NCI-H1092 (cell line): ENCODE measurements at regions not wholly inside any gene's neighbourhood (a gene's known extent, or its start where the extent isn't known, plus 50 kb on each side); places are given as distances from the start of the nearest gene placed in this dataset.

ENCODE experiments used
- DNase-seq: peaks from one replicate; lab custom pipeline; 2025; lab: John Stamatoyannopoulos, UW

DNA sequence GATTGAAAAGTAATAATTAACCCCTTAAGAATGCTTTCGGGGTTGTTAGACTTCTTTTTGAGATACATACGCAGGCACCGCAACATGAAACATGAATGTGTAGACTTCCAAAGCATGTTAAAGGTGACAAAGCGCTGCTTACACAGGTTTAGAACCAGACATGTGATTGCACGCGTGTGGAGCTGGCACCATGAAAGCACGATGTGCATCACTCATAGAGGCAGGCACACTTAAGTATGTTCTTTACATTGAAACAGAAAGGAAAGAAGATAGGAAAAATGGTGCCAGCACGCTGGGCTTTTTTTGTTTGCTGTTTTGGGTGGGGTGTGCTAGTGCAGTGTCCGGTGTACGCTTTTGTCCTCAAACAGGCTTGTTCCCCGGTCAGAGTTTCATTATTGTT lies 83.6 kb upstream of the PPARA start:
- DNase-seq = no peak

DNA sequence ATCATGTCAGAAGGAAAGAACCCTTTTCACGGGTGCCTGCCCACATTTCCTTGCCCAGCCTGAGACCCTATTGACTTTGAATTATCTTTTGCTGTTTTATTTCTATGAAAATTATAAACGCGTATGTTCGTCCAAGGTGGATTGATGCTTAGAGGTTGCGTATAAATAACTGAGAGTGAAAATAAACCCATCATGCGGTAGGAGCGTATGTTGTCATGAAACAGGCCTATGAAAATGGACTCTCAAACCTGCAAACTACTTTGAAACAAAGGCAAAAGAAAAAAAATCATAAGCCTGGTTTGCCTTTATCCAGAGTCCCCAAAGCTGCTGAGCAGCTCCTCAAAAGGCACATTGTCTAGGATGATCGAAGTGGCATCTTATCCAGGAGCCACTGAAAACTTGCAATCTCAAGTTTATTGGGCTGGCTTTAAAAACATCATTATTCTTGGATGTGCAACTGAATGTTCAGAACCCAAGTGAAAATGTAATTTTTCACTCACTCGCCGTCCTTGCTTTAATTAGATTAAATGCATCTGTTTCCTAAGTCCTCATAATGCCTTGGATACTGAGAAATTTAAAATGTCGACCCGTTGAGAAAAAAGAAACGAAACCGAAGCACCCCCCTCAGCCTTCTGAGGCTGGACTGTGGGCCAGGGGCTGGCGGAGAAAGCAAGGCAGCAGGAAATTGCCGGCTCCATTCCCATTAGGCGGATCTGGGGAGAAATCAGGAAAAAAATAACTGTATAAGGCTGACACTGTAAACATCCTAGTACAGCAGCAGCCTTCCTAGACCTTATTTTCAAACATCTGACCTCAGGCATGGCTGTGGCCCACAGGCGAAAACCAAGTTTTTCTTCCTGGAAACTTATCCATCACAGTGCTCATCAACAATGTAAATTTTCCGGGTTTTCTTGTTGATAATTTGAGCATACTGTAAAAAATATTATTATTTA lies 82.9 kb upstream of the PPARA start:
- no peak for DNase-seq

DNA sequence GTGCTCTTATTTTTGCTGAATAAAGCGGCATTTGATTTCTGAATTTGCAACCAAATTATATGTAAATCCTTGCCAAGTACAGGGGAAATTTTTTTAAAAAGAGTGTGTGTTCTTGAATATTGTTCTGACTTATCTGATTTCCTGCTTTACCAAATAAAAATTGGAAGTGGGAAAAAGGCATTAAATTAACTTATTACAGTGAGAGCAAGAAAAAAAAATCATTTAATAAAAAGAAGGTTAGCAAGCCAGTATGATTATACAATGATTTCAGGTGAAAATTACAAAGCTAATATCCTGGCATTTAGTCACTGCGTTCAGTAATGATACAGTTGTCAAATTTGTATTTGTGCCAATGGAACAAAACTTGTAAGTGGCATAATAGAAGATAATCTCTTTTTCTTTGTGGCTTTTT lies 82.1 kb upstream of the PPARA start:
- no peak for DNase-seq

DNA sequence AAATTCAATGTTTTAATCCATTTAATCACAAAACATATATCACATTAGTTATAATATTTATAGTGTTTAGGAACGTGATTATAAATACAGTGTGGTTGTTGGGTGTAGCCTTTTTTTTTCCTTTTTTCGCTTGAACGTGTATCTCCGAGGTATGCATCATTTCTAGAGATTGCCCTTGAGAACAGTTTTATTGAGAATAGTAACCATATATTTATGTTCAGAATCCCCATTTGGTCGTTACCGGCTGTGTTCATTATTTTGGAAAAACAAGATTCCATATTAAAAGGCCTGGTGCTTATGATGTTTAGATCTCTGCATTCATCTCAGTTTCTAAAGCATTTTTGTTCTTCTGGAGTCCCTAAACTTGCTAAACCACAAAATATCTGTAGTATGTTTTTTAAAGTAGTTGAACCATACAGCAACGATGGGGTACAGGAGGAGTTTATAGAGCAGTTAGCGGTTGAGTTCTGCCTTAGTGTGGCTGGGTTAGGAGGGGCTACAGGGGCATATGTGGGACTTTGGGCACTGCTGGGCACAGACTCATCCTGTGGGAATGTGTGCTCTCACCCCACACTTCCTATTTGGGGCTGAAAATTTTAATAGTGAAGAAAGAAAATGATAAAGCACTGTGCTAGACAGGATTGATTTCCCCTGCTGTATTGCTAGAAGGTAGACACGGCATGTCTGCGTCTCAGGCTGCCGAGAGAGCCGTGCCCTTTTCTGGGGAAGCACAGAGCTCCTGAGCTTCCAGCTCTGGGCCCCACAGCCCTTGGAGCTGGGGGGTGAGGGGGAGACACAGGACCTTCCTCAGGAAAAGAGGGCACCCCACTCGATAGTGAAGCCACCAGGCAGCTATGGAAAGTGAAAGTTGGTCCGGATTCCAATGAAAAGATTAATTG lies 81.5 kb upstream of the PPARA start:
- no peak for DNase-seq

DNA sequence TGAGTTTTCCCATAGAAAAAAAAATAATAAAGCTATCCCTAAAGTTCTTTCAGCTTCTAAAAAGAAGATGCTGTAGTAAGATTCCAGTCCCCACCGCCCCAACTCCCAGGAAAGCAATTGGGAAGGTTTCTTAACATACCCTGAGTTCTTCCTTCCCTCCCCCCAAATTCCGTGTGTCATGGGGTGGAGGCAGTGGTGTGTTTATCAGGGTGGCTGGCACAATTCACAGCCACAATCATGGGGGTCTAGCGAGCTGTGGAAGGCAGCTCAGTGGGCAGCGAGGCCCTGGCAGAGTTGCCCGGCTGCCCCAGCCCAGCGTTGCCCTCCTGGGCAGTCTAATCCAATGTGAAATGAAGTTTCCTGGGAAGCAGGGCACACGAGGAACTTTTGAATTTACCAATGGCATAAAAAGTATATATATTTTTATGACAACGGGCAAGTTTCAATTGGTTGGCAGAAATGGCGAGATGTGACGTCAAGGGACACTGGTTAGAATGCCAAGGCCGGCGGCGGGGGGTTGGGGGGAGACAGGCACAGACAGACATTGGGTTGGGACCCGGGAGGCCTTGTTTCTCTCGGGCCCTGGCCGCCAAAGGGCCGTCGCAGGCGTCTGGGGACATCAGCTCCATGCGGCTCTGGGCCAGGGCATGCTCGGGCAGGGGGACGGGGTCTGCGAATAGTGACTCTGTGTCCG lies 80.7 kb upstream of the PPARA start:
- DNase-seq = peak; percentile 62

DNA sequence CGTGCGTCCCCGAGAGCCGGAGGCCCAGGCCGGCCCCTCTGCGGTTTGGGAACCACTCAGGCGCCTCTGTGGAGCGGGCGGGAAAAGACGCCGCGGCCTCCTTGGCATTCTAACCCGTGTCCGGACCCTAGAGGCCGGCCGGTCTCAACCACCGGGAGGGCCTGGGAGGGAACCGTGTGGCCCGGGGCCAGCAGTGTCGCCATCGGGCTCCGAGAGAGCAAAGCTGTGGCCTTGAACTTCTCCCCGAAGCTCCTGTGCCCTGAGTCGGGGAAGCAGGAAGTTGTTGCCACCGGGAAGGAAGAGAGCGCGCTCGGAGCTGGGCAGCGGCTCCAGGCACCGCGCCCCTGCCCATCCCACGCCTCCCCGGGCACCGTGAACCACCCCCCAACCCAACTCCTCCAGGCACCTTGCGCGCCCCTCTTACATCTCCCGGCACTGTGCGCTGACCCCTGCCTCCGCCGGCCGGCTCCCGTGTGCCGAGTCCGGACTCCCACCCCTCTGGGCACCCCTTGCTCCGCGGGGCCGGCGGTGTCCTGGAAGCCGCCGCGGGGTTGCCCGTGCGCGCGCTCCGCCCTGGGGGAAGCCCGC lies 80.0 kb upstream of the PPARA start:
- no peak for DNase-seq

DNA sequence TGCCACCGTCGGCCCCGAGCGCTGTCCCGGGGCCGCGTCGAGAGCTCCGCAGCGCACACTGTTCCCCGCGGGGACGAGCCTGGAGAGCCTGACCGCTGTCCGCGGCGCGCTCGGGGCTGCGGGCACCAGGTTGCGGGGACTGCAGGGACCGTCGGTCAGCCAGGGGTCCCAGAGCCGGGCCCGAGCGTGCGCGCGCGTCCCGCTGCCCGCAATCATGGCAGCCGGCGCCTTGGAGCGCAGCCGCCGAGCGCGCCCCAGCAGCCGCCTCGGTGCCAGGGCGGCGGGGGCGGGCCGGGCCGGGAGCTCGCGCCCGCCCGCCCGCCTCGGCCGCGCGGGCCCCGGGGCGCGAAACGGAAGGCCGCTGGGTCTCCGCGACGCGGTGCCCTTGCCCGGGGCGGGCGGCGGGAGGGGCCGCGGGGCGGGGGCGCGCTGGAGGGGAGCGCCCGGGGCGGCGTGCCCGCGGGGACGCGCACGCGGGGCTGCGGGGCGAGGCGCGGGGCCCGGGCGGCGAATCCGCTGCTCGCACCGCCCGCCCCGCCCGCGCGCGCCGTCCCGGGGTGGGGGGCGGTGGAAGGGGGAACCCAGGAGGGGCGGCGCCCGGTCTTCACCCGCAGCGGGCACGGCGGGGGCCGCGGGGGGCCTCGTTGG lies 79.4 kb upstream of the PPARA start:
- no peak for DNase-seq

DNA sequence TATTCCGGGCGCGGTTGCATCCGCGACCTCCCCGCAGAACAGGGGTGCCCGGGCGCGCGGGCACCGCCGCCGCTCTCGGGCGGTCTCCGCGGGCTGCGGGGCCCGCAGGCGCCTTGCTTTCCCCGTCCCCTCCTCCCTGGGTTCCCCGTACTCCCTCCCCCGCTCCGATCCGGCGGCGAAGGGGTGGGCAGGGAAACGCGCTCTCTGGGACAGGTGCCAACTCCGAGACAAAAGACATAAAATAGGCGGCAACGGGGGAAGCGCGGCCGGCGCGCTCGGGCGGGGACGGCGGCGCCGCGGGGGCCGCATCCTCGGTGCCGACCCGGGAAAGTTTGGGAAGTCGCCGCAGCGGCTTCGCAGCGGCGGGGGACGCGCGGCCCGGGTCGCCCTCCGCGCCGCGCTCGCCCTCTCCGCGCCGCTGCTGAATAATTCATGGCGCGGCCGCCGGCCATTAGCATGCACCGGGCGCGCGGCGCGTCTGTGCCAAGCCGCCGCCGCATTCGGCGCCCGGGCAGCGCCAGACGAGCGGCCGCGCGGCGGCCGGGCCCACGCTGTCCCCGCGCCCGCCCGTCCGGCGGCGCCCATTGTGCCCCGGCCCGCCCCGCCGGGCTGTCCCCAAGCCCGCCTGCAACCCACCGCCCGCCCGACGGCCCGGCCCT lies 78.7 kb upstream of the PPARA start:
- DNase-seq = peak; percentile 55

DNA sequence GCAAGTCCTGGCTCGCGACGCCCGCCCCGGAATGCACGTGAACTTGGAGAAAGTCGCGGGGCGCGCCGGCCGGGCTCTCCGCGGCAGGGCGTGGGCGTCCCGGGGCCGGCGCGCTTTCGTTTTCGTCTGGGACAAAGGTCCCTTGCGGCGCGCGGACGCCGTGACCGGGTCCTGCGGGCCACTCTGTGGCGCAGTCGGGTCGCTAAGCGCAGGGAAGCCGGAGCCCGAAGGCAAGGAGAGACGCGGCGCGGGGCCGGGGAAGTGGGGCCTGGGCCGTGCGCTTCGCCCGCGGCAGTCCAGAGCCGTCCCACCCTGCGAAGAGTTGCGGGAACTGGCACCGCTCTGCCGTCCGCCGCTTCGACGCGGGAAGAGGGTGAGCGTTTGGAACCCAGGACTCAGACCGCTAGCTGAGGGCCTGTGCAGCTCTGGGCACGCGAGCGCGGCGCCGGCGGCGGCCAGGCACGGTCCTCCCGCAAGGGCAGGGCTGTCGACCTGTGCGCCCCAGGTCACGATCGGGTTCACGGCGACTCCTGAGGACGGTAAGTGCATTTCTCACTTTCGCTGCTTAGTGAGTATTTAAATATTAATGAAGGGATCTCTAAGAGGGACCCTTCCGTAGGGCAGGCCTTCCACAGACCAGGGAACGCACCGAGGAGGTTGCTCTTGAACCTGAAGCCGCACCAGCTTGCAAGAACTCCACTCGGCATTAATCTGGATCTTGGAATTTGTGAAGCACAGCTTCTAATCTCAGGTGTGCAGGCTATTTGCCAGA lies 78.0 kb upstream of the PPARA start:
- no peak for DNase-seq

DNA sequence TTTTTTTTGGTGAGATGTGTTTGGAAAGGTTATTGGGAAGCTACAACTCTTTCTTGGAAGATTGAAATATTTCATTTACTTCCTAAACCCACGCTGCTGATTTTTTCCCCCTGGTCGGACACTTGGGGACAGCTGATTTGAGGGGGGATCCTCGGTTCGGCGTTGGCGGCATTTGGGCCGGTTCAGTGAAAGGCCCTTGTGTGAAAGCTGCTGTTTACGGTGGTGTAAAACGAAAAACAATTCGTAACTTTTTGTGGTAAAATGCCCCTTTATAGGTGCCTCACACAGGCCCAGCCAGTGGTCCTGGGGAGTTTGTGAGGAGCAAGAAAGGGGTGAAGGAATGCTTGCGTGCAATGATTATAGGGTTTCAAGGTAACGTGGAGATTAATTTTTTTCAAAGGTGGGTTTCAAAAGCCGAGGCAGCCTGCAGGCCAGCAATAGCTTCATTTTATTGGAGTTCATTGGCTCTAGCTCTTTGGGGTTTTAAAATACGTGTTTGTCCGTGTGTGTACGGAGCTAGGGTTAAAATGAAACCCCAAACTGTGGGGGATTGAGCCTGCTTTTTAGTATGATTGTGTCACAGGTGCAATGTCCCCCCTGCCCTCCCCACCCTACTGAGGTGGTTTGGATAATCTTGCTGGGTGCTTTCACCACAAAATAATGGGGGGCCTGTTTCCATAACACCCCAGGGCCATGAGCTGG lies 77.2 kb upstream of the PPARA start:
- DNase-seq = no peak

DNA sequence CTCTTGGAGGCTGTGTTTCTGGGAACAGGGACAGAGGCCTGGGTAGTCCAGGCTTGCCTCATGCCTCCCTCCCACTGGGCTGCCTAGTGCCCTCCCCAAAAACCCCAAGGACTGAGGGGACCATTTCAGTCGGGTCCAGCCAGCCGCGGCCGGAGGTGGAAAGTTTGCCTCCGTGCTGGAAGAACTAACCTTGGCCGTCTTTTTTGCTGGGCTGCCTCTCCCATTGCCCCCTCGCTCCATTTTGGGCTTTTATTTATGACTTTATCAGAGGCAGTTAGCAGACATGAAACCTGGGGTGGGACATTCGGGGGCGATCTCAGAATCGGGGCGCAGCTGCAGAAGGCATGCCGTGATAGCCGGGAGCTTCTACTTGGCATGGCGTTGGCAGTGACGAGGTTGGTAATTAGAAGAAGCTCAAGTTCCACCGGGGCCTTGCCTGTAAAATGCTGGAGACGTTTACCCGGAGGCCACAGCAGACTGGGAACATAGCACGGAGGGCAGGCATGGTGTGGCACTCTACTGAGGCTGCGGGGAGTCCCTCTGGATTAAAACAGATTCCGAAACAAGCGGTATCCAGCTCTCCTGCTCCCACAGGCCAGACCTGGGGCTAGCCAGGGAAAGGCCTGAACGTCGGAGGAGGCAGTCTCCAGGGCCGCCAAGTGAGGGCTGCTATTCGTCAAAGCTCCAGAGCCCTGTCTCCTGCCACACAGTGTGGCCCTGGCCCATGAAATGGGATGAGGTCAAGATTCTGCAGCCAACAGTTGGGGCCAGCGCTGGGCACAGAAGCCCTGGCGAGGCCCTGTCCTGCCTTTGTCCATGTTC lies 76.4 kb upstream of the PPARA start:
- no peak for DNase-seq

DNA sequence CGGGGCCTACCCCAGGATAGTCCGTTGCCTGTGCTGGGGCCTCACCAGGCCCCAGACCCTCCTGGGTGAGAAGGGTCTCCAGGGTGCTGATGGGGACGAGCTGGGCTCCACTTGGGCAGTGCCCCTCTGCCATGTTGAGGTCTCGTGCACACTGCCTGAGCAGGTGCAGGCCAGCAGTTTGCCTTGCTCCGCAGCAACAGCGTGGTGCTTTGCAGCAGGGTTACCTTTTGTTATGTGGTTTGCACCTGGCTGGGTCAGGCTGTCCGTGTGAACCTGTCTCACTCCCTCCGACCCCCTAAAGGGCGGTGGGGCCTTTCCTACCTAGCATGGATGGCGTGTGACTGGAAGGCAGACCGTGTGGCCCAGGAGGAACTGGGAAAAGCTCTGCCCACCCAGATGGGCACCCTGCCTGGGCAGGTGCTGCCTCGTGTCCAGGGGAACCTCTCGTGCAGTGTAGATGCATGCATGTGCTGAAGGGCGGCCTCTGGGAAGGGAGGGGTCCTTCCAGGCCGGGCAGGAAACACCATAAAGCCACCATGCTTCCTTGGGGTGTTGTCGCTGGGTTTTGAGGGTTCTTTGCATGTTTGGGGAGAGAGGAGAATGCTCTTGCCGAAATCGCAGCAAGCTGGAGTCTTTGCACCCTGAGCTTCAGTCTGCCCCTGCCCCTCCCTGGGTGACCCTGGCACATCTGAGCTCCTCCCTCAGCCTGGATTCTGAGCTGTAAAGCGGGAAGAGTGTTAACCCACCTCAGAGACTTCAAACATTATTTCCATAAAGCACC lies 75.4 kb upstream of the PPARA start:
- no peak for DNase-seq

DNA sequence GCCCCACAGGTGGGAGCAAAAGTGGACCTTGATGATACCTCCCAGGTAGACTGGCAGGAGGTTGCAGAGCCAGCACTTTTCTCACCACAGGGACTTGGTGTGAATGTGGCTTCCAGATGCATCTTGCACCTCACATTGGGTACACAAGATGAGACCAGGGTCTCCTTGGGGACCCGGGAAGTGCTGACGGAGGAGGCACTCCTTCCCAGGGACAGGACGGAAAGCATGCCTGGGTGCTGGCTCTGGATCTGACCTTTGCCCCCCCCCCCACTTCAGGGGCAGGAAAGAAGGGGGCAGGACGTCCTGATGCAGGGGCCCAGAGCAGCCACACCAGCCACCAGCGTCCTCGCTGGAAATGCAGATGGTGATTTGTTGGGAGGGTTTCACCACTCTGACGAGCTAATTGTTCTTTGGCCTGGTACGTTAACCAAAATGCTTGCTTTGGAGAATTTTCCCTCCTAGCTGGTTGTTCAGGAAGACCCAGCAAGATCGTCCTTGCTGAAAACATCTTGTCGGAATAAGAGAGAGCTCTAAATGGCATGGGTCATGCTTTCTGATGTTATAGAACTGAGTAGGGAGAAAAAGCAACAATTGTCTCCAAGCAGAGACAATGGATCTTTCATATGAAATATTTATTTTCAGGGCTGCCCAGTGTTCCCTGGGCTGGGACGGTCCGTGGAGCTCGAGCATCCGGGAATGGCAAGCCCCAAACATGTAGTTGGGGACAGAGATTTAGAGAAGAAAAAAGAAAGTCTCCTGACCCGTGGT lies 74.4 kb upstream of the PPARA start:
- DNase-seq = no peak

DNA sequence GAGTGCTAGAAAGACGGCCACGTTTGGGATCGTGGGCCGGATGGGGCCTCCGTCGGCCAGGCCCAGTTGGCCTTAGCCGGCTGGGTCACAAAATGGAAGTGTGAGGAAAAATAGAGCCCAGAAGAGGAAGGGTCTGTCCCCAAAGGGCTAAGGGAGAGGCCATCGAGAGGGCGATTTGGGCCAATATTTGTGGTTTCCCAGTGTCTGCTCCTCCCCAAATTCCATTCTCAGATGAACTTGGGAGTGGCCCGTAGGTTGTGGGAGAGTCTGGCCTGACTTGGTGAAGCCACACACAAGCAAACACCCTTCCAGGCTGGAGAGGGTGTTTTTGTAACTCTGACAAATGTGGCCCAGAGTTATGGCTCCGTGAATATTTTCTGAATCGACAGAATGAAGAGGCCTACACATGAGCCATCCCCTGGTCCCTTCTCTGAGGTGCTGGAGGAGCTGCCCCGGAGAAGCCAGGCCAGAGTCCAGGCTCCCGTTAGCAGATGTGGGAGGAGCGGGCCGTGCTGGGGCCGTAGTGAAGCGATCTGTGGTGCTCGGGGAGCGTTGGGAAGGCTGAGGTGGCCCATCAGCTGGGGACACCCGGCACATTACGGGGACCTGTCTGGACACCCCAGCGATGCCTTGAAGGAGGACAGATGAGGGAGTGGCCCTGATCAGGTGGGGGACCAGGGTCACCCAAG lies 73.5 kb upstream of the PPARA start:
- DNase-seq = no peak

DNA sequence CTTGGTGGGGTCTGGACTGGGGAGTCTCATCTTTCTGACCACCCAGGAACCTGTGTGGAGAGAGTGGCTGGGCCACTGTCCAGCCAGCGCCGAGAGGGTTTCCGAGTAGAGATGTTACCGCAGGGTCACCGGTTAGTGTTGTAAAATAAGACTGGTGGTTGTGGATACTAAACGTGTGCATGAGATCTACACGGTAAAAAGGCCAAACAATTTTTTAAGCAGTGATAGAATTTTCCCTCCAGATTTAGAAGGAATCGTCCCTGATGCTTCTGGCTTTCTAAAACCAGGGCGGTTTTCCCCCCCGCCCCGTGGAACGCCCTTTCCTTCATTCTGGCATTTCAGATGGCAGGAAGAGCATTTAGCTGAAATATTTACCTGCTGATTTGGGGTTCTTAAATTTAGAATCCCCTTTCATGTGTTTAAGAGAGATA lies 72.6 kb upstream of the PPARA start:
- DNase-seq = no peak
